CD14-positive monocyte (primary cell): ENCODE measurements at regions not wholly inside any gene's neighbourhood (a gene's known extent, or its start where the extent isn't known, plus 50 kb on each side); places are given as distances from the start of the nearest gene placed in this dataset.
"Not testable (repeated sequence)": the region's sequence is repeated elsewhere in the genome, so short reads cannot be mapped to it uniquely, and the experiment has no call there.

Experiments used
- DNase-seq, 3 donors: peaks; one replicate each; pipeline ENCODE4 v3.0.0-alpha.2; 2011 to 2022
- H2AFZ ChIP-seq: 2 replicates; pipeline ENCODE4 v1.6.0; 2012; ENCODE audit warnings: mild to moderate bottlenecking, low read depth, low read length, inconsistent platforms; ENCODE audit not compliant: insufficient read depth, poor library complexity, severe bottlenecking
- H3K27ac ChIP-seq, 2 donors: 1 replicate in 1 of 2; 2 replicates in 1 of 2; pipeline ENCODE4 v1.5.1; 2012 to 2013; ENCODE audit warnings: low read length in 2 of 2, control low read depth in 1 of 2, inconsistent platforms in 1 of 2, low read depth in 1 of 2, mild to moderate bottlenecking in 1 of 2
- H3K27me3 ChIP-seq, 2 donors: one replicate each; pipeline versions ENCODE4 v1.6.0 to v1.6.1; 2011 to 2013; ENCODE audit warnings: low read length in 2 of 2; ENCODE audit not compliant: control insufficient read depth in 2 of 2, insufficient read depth in 2 of 2
- H3K36me3 ChIP-seq, 2 donors: replicated peaks in 1 of 2; 1 replicate in 1 of 2; 2 replicates in 1 of 2; pipeline versions ENCODE4 v1.5.1 to v1.6.1; 2012 to 2013; ENCODE audit warnings: low read length in 2 of 2, control low read depth in 1 of 2, inconsistent platforms in 1 of 2, mild to moderate bottlenecking in 1 of 2; ENCODE audit not compliant: insufficient read depth in 2 of 2, control insufficient read depth in 1 of 2
- H3K4me1 ChIP-seq, 2 donors: 1 replicate in 1 of 2; 2 replicates in 1 of 2; pipeline versions ENCODE4 v1.5.1 to v1.6.1; 2012 to 2013; ENCODE audit warnings: low read length in 2 of 2, control low read depth in 1 of 2, inconsistent platforms in 1 of 2, mild to moderate bottlenecking in 1 of 2, moderate library complexity in 1 of 2; ENCODE audit not compliant: insufficient read depth in 2 of 2, control insufficient read depth in 1 of 2
- H3K4me2 ChIP-seq: replicated peaks from 2 replicates; pipeline ENCODE3; 2012; ENCODE audit warnings: low read length, moderate library complexity, mild to moderate bottlenecking; ENCODE audit not compliant: poor library complexity, severe bottlenecking; ENCODE audit errors: extremely low read depth
- H3K4me3 ChIP-seq, 3 experiments: fragments of 200-600 bp in 1 of 3; sonication (generic) in 1 of 3; replicated peaks in 1 of 3; 1 replicate in 2 of 3; 2 replicates in 1 of 3; pipeline ENCODE4 v1.5.1; 2011 to 2013; ENCODE audit warnings: low read length in 3 of 3, mild to moderate bottlenecking in 3 of 3, control low read depth in 2 of 3, low read depth in 2 of 3, inconsistent platforms in 1 of 3, moderate library complexity in 1 of 3
- H3K79me2 ChIP-seq: 2 replicates; pipeline ENCODE4 v1.6.0; 2012; ENCODE audit warnings: mild to moderate bottlenecking, control low read depth, inconsistent platforms, low read length, moderate library complexity; ENCODE audit not compliant: insufficient read depth
- H3K9ac ChIP-seq: 2 replicates; pipeline ENCODE4 v1.6.0; 2017; ENCODE audit warnings: low read length, mild to moderate bottlenecking; ENCODE audit not compliant: insufficient read depth, poor library complexity, severe bottlenecking
- H3K9me3 ChIP-seq, 2 donors: replicated peaks in 1 of 2; 1 replicate in 1 of 2; 2 replicates in 1 of 2; pipeline versions ENCODE4 v1.5.1 to v1.6.1; 2012 to 2013; ENCODE audit warnings: low read length in 2 of 2, control low read depth in 1 of 2; ENCODE audit not compliant: control insufficient read depth in 1 of 2, insufficient read depth in 1 of 2
- H4K20me1 ChIP-seq: 2 replicates; pipeline ENCODE4 v1.6.0; 2012; ENCODE audit warnings: mild to moderate bottlenecking, low read length, control low read depth, moderate library complexity; ENCODE audit not compliant: insufficient read depth
- H3K27ac Mint-ChIP-seq, 7 donors: one replicate each; pipeline ENCODE4 v1.8.0; 2020; ENCODE audit warnings: mild to moderate bottlenecking in 7 of 7, mixed read lengths in 7 of 7, moderate library complexity in 6 of 7, inconsistent platforms in 2 of 7
- H3K27me3 Mint-ChIP-seq, 3 donors: one replicate each; pipeline ENCODE4 v1.8.0; 2021 to 2022; ENCODE audit warnings: low read depth in 3 of 3, mild to moderate bottlenecking in 3 of 3, mixed read lengths in 3 of 3, moderate library complexity in 3 of 3, inconsistent platforms in 1 of 3
- H3K36me3 Mint-ChIP-seq, 2 donors: one replicate each; pipeline ENCODE4 v1.8.0; 2020; ENCODE audit warnings: mixed read lengths in 2 of 2, inconsistent platforms in 1 of 2, mild to moderate bottlenecking in 1 of 2
- H3K4me1 Mint-ChIP-seq: one replicate; pipeline ENCODE4 v1.8.0; 2020; ENCODE audit warnings: mild to moderate bottlenecking, mixed read lengths
- H3K4me3 Mint-ChIP-seq, 2 donors: one replicate each; pipeline ENCODE4 v1.8.0; 2020; ENCODE audit warnings: mild to moderate bottlenecking in 2 of 2, mixed read lengths in 2 of 2, moderate library complexity in 1 of 2
- H3K9me3 Mint-ChIP-seq, 7 donors: one replicate each; pipeline ENCODE4 v1.8.0; 2020 to 2022; ENCODE audit warnings: mixed read lengths in 7 of 7, mild to moderate bottlenecking in 6 of 7, moderate library complexity in 6 of 7, inconsistent platforms in 2 of 7
- WGBS: methylation state at CpG from one replicate; pipeline ENCODE4 v1.1.5; 2013; ENCODE audit warnings: missing lambda C conversion rate; ENCODE audit not compliant: insufficient coverage; 5-methylcytosine and 5-hydroxymethylcytosine counted together
- intact Hi-C, 2 donors: fragments of 100-400 bp; cut with micrococcal nuclease; formaldehyde crosslinking; loops; one replicate each; pipeline versions ENCODE4 v1.15.0 to v1.15.1; 2023
- TF ChIP-seq, protein P1 (sequence below): fragments of 200-600 bp; IDR thresholded peaks from one replicate; pipeline ENCODE4 v1.8.0; 2022; ENCODE audit warnings: antibody characterized with exemption, mild to moderate bottlenecking

GRCh38 chrX:739611-740010, 109.0 kb downstream of the SHOX start:
- Histone ChIP-seq H3K27me3 (no peaks in the 10 kb centered on the region), H2AFZ (no peak overlapping the region), H3K4me2 (no peak overlapping the region), H3K4me3 (no peak overlapping the region), H3K36me3 (no peaks in the 10 kb centered on the region), H3K9ac (no peak overlapping the region), H3K27ac (no peak overlapping the region), H3K79me2 (no peaks in the 10 kb centered on the region), H3K9me3 (peaks cover 3% of the 10 kb centered on the region in 2 donors), H4K20me1 (no peaks in the 10 kb centered on the region), H3K4me1 (no peaks in the 10 kb centered on the region)
- intact Hi-C loops: no loop called here
- DNase-seq: no peak
- Mint-ChIP-seq H3K27me3 (peaks cover 0 to 3% (median 0%) of the 10 kb centered on the region in 3 donors), H3K36me3 (no peaks in the 10 kb centered on the region), H3K4me1 (no peaks in the 10 kb centered on the region), H3K4me3 (no peak overlapping the region), H3K27ac (no peak overlapping the region), H3K9me3 (peaks cover 7 to 26% (median 16%) of the 10 kb centered on the region in 7 donors)
- WGBS: 87% methylated on average over 8 of the region's 10 CpGs
- TF ChIP-seq, protein P1, sequence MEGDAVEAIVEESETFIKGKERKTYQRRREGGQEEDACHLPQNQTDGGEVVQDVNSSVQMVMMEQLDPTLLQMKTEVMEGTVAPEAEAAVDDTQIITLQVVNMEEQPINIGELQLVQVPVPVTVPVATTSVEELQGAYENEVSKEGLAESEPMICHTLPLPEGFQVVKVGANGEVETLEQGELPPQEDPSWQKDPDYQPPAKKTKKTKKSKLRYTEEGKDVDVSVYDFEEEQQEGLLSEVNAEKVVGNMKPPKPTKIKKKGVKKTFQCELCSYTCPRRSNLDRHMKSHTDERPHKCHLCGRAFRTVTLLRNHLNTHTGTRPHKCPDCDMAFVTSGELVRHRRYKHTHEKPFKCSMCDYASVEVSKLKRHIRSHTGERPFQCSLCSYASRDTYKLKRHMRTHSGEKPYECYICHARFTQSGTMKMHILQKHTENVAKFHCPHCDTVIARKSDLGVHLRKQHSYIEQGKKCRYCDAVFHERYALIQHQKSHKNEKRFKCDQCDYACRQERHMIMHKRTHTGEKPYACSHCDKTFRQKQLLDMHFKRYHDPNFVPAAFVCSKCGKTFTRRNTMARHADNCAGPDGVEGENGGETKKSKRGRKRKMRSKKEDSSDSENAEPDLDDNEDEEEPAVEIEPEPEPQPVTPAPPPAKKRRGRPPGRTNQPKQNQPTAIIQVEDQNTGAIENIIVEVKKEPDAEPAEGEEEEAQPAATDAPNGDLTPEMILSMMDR: no peak

DNA sequence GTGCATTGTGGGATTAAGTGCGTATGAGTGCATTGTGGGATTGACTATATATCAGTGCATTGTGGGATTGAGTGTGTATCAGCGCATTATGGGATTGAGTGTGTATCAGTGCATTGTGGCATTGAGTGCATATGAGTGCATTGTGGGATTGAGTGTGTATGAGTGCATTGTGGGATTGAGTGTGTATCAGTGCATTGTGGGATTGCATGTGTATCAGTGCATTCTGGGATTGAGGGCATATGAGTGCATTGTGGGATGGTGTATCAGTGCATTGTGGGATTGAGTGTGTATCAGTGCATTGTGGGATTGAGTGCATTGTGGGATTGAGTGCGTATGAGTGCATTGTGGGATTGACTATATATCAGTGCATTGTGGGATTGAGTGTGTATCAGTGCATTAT, 106.4 kb downstream of the SHOX start:
- intact Hi-C loops, H3K27me3 Mint-ChIP-seq, H3K9me3 ChIP-seq, H3K27me3 ChIP-seq, H3K27ac Mint-ChIP-seq, H3K4me2 ChIP-seq, H3K4me1 Mint-ChIP-seq, H3K4me3 ChIP-seq, H3K27ac ChIP-seq, H4K20me1 ChIP-seq, H3K4me3 Mint-ChIP-seq, H2AFZ ChIP-seq, DNase-seq, H3K79me2 ChIP-seq, H3K36me3 Mint-ChIP-seq, H3K36me3 ChIP-seq, H3K9ac ChIP-seq, H3K4me1 ChIP-seq: not testable (repeated sequence)
- WGBS: 97% methylated on average over 3 of the region's 3 CpGs
- H3K9me3 Mint-ChIP-seq: peaks cover 1 to 11% (median 3%) of the 10 kb centered on the region in 7 donors
